ENCODE measurements at regions not wholly inside any gene's neighbourhood (a gene's known extent, or its start where the extent isn't known, plus 50 kb on each side); places are given as distances from the start of the nearest gene placed in this dataset.

- DNase-seq (ENCODE audit: extremely low spot score, unreplicated experiment), result no peak
- Mint-ChIP-seq H3K27ac (no peak overlapping the region), H3K9me3 (no peaks in the 10 kb centered on the region), H3K36me3 (no peaks in the 10 kb centered on the region), H3K27me3 (no peaks in the 10 kb centered on the region), H3K4me3 (no peak overlapping the region), H3K4me1 (ENCODE audit: unreplicated experiment) (no peaks in the 10 kb centered on the region)
- TF ChIP-seq CTCF (conservative IDR thresholded peaks at IDR 0.05), result peak; percentile 73
These were observed 188.6 kb upstream of the PSMD7 start for GRCh38 chr16:74107795-74108610.

GRCh38 chr16:74104022-74104421 lies 192.6 kb upstream of the PSMD7 start:
- Mint-ChIP-seq H3K4me1 (ENCODE audit: unreplicated experiment) (peaks cover 11% of the 10 kb centered on the region), H3K9me3 (no peaks in the 10 kb centered on the region), H3K27ac (no peak overlapping the region), H3K4me3 (no peak overlapping the region), H3K36me3 (no peaks in the 10 kb centered on the region), H3K27me3 (no peaks in the 10 kb centered on the region)
- TF ChIP-seq CTCF (conservative IDR thresholded peaks at IDR 0.05), result no peak
- no peak for DNase-seq (ENCODE audit: extremely low spot score, unreplicated experiment)

- Mint-ChIP-seq H3K36me3 (no peaks in the 10 kb centered on the region), H3K27ac (no peak overlapping the region), H3K27me3 (no peaks in the 10 kb centered on the region), H3K9me3 (no peaks in the 10 kb centered on the region), H3K4me1 (ENCODE audit: unreplicated experiment) (peaks cover 11% of the 10 kb centered on the region), H3K4me3 (no peak overlapping the region)
- no peak for TF ChIP-seq CTCF (conservative IDR thresholded peaks at IDR 0.05)
- no peak for DNase-seq (ENCODE audit: extremely low spot score, unreplicated experiment)
These were observed 195.1 kb upstream of the PSMD7 start for GRCh38 chr16:74101379-74102137.

GRCh38 chr16:74100395-74101326 lies 196.0 kb upstream of the PSMD7 start:
- Mint-ChIP-seq H3K36me3 (no peaks in the 10 kb centered on the region), H3K27me3 (no peaks in the 10 kb centered on the region), H3K27ac (no peak overlapping the region), H3K4me1 (ENCODE audit: unreplicated experiment) (peaks cover 11% of the 10 kb centered on the region), H3K4me3 (no peak overlapping the region), H3K9me3 (no peaks in the 10 kb centered on the region)
- DNase-seq (ENCODE audit: extremely low spot score, unreplicated experiment), result no peak
- no peak for TF ChIP-seq CTCF (conservative IDR thresholded peaks at IDR 0.05)

GRCh38 chr16:74099530-74099929 lies 197.1 kb upstream of the PSMD7 start:
- Mint-ChIP-seq H3K4me1 (ENCODE audit: unreplicated experiment) (peaks cover 11% of the 10 kb centered on the region), H3K9me3 (no peaks in the 10 kb centered on the region), H3K36me3 (no peaks in the 10 kb centered on the region), H3K27me3 (no peaks in the 10 kb centered on the region), H3K4me3 (no peak overlapping the region), H3K27ac (no peak overlapping the region)
- no peak for DNase-seq (ENCODE audit: extremely low spot score, unreplicated experiment)
- no peak for TF ChIP-seq CTCF (conservative IDR thresholded peaks at IDR 0.05)
